ENCODE measurements at regions not wholly inside any gene's neighbourhood (a gene's known extent, or its start where the extent isn't known, plus 50 kb on each side); places are given as distances from the start of the nearest gene placed in this dataset.

DNA sequence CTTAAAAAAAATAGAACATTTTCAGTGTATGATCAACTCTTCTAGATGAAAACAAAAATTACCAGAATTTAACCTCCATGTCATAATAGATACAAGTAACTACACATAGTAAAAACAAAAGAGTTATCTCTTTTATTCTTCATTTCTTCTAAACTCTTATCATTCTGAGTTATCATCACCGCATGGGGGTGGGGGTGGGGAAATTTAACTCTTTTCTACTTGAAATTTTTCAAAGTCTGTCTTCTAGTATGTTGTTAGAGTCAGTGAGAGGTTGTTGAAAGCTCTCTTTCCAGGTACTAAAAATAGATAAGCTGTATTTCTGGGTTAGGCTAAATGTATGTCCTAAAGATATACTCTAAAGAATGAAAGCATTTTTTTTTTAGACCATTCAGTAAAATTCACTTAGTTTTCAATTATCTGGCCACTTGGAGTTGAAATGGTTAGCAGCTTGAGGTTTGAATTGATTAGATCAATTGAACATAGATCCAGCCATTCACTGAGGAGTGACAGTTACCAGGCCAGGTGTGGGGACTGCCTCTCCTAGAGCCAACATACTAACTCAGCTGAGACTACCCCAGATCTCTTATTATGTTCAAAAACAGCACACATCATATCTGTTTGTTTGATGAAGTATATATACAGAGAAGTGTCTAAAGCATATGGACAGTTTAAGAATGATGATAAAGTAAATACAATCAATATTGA is 220.7 kb downstream of the IKZF2 start:
- H3K27me3 ChIP-seq (ENCODE audit: insufficient read depth, low read length, poor library complexity, severe bottlenecking), result no peaks in the 10 kb centered on the region
- no peak overlapping the region for H3K4me2 ChIP-seq (ENCODE audit: low read depth, low read length, poor library complexity, severe bottlenecking)
- H3K79me2 ChIP-seq (ENCODE audit: insufficient read depth, low read length), result no peaks in the 10 kb centered on the region
- H3F3A ChIP-seq (ENCODE audit: low read depth), result no peaks in the 10 kb centered on the region
- H3K9me2 ChIP-seq (replicated peaks; ENCODE audit: low read depth, low read length), result no peaks in the 10 kb centered on the region
- no peak overlapping the region for H2AFZ ChIP-seq (ENCODE audit: low read length)
- no peaks in the 10 kb centered on the region for H4K20me1 ChIP-seq (ENCODE audit: insufficient read depth, low read length, poor library complexity, severe bottlenecking)
- TF ChIP-seq, protein P1, sequence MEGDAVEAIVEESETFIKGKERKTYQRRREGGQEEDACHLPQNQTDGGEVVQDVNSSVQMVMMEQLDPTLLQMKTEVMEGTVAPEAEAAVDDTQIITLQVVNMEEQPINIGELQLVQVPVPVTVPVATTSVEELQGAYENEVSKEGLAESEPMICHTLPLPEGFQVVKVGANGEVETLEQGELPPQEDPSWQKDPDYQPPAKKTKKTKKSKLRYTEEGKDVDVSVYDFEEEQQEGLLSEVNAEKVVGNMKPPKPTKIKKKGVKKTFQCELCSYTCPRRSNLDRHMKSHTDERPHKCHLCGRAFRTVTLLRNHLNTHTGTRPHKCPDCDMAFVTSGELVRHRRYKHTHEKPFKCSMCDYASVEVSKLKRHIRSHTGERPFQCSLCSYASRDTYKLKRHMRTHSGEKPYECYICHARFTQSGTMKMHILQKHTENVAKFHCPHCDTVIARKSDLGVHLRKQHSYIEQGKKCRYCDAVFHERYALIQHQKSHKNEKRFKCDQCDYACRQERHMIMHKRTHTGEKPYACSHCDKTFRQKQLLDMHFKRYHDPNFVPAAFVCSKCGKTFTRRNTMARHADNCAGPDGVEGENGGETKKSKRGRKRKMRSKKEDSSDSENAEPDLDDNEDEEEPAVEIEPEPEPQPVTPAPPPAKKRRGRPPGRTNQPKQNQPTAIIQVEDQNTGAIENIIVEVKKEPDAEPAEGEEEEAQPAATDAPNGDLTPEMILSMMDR (conservative IDR thresholded peaks at IDR 0.05; ENCODE audit: low read length), result no peak
- TF ChIP-seq EZH2phosphoT487 (IDR thresholded peaks at IDR 0.05; ENCODE audit: borderline replicate concordance), result no peak
- no peaks in the 10 kb centered on the region for H3K4me1 ChIP-seq (ENCODE audit: insufficient read depth, low read length, poor library complexity, severe bottlenecking)
- H3K4me3 ChIP-seq (ENCODE audit: low read length, poor library complexity, severe bottlenecking), result no peak overlapping the region
- H3K36me3 ChIP-seq (ENCODE audit: insufficient read depth, low read length), result no peaks in the 10 kb centered on the region
- H3K9me3 ChIP-seq (ENCODE audit: insufficient read depth, low read depth, low read length), result no peaks in the 10 kb centered on the region
- no peak overlapping the region for H3K9ac ChIP-seq (ENCODE audit: low read depth, low read length, poor library complexity, severe bottlenecking)

DNA sequence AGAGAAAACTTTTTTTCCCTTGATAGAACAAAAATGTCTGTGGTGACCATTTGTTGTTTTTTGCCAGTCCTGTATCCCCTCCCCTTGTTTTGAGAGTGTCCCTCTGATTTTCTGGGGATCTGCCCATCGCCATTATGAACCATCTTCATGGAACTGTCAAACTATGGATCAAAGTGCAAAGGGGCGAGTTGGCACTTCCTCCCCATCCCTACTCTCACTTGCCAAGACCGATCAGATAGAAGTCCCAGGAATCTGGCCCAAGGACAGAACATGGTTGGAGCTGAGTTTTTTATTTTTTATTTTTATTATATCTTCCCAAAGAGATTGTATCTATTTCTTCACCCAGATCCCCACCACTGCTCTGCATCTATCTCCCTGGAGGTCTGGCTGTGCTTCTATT is 221.4 kb downstream of the IKZF2 start:
- H4K20me1 ChIP-seq (ENCODE audit: insufficient read depth, low read length, poor library complexity, severe bottlenecking), result no peaks in the 10 kb centered on the region
- no peak overlapping the region for H3K9ac ChIP-seq (ENCODE audit: low read depth, low read length, poor library complexity, severe bottlenecking)
- H3K4me2 ChIP-seq (ENCODE audit: low read depth, low read length, poor library complexity, severe bottlenecking), result no peak overlapping the region
- TF ChIP-seq, protein P1 (conservative IDR thresholded peaks at IDR 0.05; ENCODE audit: low read length), result no peak
- TF ChIP-seq EZH2phosphoT487 (IDR thresholded peaks at IDR 0.05; ENCODE audit: borderline replicate concordance), result no peak
- no peaks in the 10 kb centered on the region for H3F3A ChIP-seq (ENCODE audit: low read depth)
- no peaks in the 10 kb centered on the region for H3K79me2 ChIP-seq (ENCODE audit: insufficient read depth, low read length)
- no peak overlapping the region for H2AFZ ChIP-seq (ENCODE audit: low read length)
- no peaks in the 10 kb centered on the region for H3K27me3 ChIP-seq (ENCODE audit: insufficient read depth, low read length, poor library complexity, severe bottlenecking)
- H3K9me3 ChIP-seq (ENCODE audit: insufficient read depth, low read depth, low read length), result 0 out of 2 replicates have a peak, but pooled peaks cover under 1% of the 10 kb centered on the region
- H3K4me1 ChIP-seq (ENCODE audit: insufficient read depth, low read length, poor library complexity, severe bottlenecking), result no peaks in the 10 kb centered on the region
- no peaks in the 10 kb centered on the region for H3K9me2 ChIP-seq (replicated peaks; ENCODE audit: low read depth, low read length)
- H3K4me3 ChIP-seq (ENCODE audit: low read length, poor library complexity, severe bottlenecking), result no peak overlapping the region
- no peaks in the 10 kb centered on the region for H3K36me3 ChIP-seq (ENCODE audit: insufficient read depth, low read length)

DNA sequence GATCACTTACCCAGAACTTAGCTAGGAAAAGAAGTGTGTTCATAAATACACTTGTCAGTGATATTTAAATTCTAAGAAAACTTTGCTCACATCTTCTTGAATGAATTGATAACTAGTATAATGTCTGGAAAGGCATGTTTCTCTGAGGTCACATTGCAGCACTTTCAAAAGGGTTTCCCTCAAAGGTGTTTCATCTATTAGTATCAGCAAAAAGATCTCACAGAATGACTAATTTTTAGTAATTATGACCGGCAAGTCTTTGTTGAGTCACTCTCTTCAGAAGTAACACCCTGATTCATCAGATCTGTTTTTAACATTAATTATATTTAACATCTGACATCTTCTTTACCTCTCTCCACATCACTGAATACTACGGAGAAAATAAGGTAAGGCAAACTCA is 222.3 kb downstream of the IKZF2 start:
- no peaks in the 10 kb centered on the region for H3K36me3 ChIP-seq (ENCODE audit: insufficient read depth, low read length)
- H3F3A ChIP-seq (ENCODE audit: low read depth), result no peaks in the 10 kb centered on the region
- no peak overlapping the region for H3K4me3 ChIP-seq (ENCODE audit: low read length, poor library complexity, severe bottlenecking)
- H3K9me2 ChIP-seq (replicated peaks; ENCODE audit: low read depth, low read length), result no peaks in the 10 kb centered on the region
- H3K4me1 ChIP-seq (ENCODE audit: insufficient read depth, low read length, poor library complexity, severe bottlenecking), result no peaks in the 10 kb centered on the region
- no peaks in the 10 kb centered on the region for H4K20me1 ChIP-seq (ENCODE audit: insufficient read depth, low read length, poor library complexity, severe bottlenecking)
- H3K4me2 ChIP-seq (ENCODE audit: low read depth, low read length, poor library complexity, severe bottlenecking), result no peak overlapping the region
- H3K9me3 ChIP-seq (ENCODE audit: insufficient read depth, low read depth, low read length), result peaks cover 4% of the 10 kb centered on the region; the same call in 1 of the 2 replicates
- H3K27me3 ChIP-seq (ENCODE audit: insufficient read depth, low read length, poor library complexity, severe bottlenecking), result no peaks in the 10 kb centered on the region
- H3K9ac ChIP-seq (ENCODE audit: low read depth, low read length, poor library complexity, severe bottlenecking), result no peak overlapping the region
- H3K79me2 ChIP-seq (ENCODE audit: insufficient read depth, low read length), result no peaks in the 10 kb centered on the region
- no peak overlapping the region for H2AFZ ChIP-seq (ENCODE audit: low read length)
- TF ChIP-seq EZH2phosphoT487 (IDR thresholded peaks at IDR 0.05; ENCODE audit: borderline replicate concordance), result no peak
- TF ChIP-seq, protein P1 (conservative IDR thresholded peaks at IDR 0.05; ENCODE audit: low read length), result no peak
